CD4-positive, alpha-beta memory T cell (primary cell): ENCODE measurements at regions not wholly inside any gene's neighbourhood (a gene's known extent, or its start where the extent isn't known, plus 50 kb on each side); places are given as distances from the start of the nearest gene placed in this dataset.

Source experiments
- CTCF ChIA-PET: fragments of 350-600 bp; sonication (Branson Sonifier 250); formaldehyde crosslinking; loops from one replicate; lab custom pipeline; 2021; ENCODE audit warnings: inconsistent platforms; ENCODE audit not compliant: partially characterized antibody; lab: Charles Lee
- POLR2A ChIA-PET: fragments of 350-600 bp; sonication (Branson Sonifier 250); formaldehyde crosslinking; loops from one replicate; lab custom pipeline; 2021; ENCODE audit not compliant: partially characterized antibody; lab: Charles Lee
- DNase-seq, 5 donors: peaks; one replicate each; pipeline versions ENCODE4 v3.0.0 to v3.0.0-alpha.2; 2020 to 2022; ENCODE audit warnings: mixed read lengths in 1 of 5
- H3K27ac ChIP-seq: one replicate; pipeline ENCODE4 v1.7.0; 2013; ENCODE audit warnings: low read depth, low read length
- H3K27me3 ChIP-seq: 2 replicates; pipeline ENCODE4 v1.7.0; 2013; ENCODE audit warnings: mild to moderate bottlenecking, low read length, moderate library complexity; ENCODE audit not compliant: insufficient read depth
- H3K36me3 ChIP-seq: 2 replicates; pipeline ENCODE4 v1.7.0; 2013; ENCODE audit warnings: mild to moderate bottlenecking, low read length, moderate library complexity; ENCODE audit not compliant: insufficient read depth
- H3K4me1 ChIP-seq: 2 replicates; pipeline ENCODE4 v1.7.0; 2013; ENCODE audit warnings: mild to moderate bottlenecking, low read length, moderate library complexity; ENCODE audit not compliant: insufficient read depth
- H3K4me3 ChIP-seq, 2 donors: one replicate each; pipeline ENCODE4 v1.7.0; 2013; ENCODE audit warnings: low read length in 2 of 2, mild to moderate bottlenecking in 1 of 2
- H3K9me3 ChIP-seq, 2 donors: one replicate each; pipeline ENCODE4 v1.7.0; 2013; ENCODE audit warnings: low read length in 2 of 2, control low read depth in 1 of 2; ENCODE audit not compliant: control insufficient read depth in 1 of 2
- H3K27ac Mint-ChIP-seq, 7 donors: one replicate each; pipeline ENCODE4 v1.8.0; 2020 to 2021; ENCODE audit warnings: mixed read lengths in 7 of 7, mild to moderate bottlenecking in 6 of 7, inconsistent platforms in 3 of 7, moderate library complexity in 3 of 7
- H3K27me3 Mint-ChIP-seq, 2 donors: one replicate each; pipeline ENCODE4 v1.8.0; 2020 to 2021; ENCODE audit warnings: mixed read lengths in 2 of 2
- H3K36me3 Mint-ChIP-seq, 2 donors: one replicate each; pipeline ENCODE4 v1.8.0; 2020 to 2021; ENCODE audit warnings: mixed read lengths in 2 of 2, inconsistent platforms in 1 of 2, mild to moderate bottlenecking in 1 of 2
- H3K4me1 Mint-ChIP-seq, 4 donors: one replicate each; pipeline ENCODE4 v1.8.0; 2020 to 2021; ENCODE audit warnings: mixed read lengths in 4 of 4, mild to moderate bottlenecking in 1 of 4
- H3K4me3 Mint-ChIP-seq, 8 donors: one replicate each; pipeline ENCODE4 v1.8.0; 2020 to 2021; ENCODE audit warnings: mixed read lengths in 8 of 8, mild to moderate bottlenecking in 7 of 8, moderate library complexity in 6 of 8, inconsistent platforms in 3 of 8
- H3K9me3 Mint-ChIP-seq, 8 donors: one replicate each; pipeline ENCODE4 v1.8.0; 2020 to 2021; ENCODE audit warnings: mixed read lengths in 8 of 8, mild to moderate bottlenecking in 5 of 8, inconsistent platforms in 3 of 8, moderate library complexity in 1 of 8
- intact Hi-C: fragments of 100-400 bp; cut with micrococcal nuclease; formaldehyde crosslinking; loops from one replicate; pipeline ENCODE4 v1.15.1; 2023

DNA sequence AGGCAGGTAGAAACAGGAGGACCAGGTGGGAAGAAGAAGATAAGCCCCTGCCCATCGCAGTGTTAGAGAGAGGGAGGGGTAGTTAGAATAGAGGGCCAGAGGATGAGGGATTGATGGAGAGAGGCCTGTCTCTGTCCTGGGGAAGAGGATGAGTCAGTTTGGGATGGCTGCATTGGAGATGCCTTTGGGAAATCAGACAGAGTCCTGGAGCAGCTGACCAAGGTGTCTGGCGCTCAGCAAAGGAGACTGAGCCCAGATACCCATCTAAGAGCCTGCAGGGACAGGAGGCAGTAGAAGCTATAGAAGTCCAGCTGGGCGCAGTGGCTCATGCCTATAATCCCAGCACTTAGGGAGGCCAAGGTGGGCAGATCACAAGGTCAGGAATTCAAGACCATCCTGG is 177.8 kb upstream of the HAAO start:
- no peaks in the 10 kb centered on the region for H3K36me3 Mint-ChIP-seq
- H3K4me3 Mint-ChIP-seq, result no peak overlapping the region
- no peaks in the 10 kb centered on the region for H3K9me3 Mint-ChIP-seq
- CTCF ChIA-PET, result no interaction called here
- H3K36me3 ChIP-seq, result no peaks in the 10 kb centered on the region
- POLR2A ChIA-PET, result no interaction called here
- H3K4me3 ChIP-seq, result no peak overlapping the region
- no peak overlapping the region for H3K27ac ChIP-seq
- H3K4me1 ChIP-seq, result no peaks in the 10 kb centered on the region
- H3K9me3 ChIP-seq, result no peaks in the 10 kb centered on the region
- intact Hi-C loops, result loop anchor here (10.0 kb wide), 1 partner anchor 155 kb away; no protein-coding TSS in a partner anchor
- DNase-seq, result no peak
- H3K4me1 Mint-ChIP-seq, result peaks cover 0 to 5% (median 2%) of the 10 kb centered on the region in 4 donors
- H3K27me3 ChIP-seq, result no peaks in the 10 kb centered on the region
- no peak overlapping the region for H3K27ac Mint-ChIP-seq
- H3K27me3 Mint-ChIP-seq, result no peaks in the 10 kb centered on the region

GRCh38 chr2:42969231-42970150 is 177.1 kb upstream of the HAAO start:
- intact Hi-C loops, result loop anchor here (10.0 kb wide), 1 partner anchor 155 kb away; no protein-coding TSS in a partner anchor
- no peaks in the 10 kb centered on the region for H3K4me1 ChIP-seq
- no peaks in the 10 kb centered on the region for H3K27me3 Mint-ChIP-seq
- ChIA-PET POLR2A (no interaction called here), CTCF (no interaction called here)
- H3K4me3 ChIP-seq, result no peak overlapping the region
- H3K4me1 Mint-ChIP-seq, result peaks cover 0 to 5% (median 2%) of the 10 kb centered on the region in 4 donors
- peak overlapping the region in 1 of 7 donors; percentile 32 for H3K27ac Mint-ChIP-seq
- H3K27ac ChIP-seq, result no peak overlapping the region
- H3K9me3 Mint-ChIP-seq, result no peaks in the 10 kb centered on the region
- no peak overlapping the region for H3K4me3 Mint-ChIP-seq
- no peaks in the 10 kb centered on the region for H3K9me3 ChIP-seq
- no peaks in the 10 kb centered on the region for H3K36me3 ChIP-seq
- DNase-seq, result no peak
- H3K36me3 Mint-ChIP-seq, result no peaks in the 10 kb centered on the region
- H3K27me3 ChIP-seq, result no peaks in the 10 kb centered on the region

DNA sequence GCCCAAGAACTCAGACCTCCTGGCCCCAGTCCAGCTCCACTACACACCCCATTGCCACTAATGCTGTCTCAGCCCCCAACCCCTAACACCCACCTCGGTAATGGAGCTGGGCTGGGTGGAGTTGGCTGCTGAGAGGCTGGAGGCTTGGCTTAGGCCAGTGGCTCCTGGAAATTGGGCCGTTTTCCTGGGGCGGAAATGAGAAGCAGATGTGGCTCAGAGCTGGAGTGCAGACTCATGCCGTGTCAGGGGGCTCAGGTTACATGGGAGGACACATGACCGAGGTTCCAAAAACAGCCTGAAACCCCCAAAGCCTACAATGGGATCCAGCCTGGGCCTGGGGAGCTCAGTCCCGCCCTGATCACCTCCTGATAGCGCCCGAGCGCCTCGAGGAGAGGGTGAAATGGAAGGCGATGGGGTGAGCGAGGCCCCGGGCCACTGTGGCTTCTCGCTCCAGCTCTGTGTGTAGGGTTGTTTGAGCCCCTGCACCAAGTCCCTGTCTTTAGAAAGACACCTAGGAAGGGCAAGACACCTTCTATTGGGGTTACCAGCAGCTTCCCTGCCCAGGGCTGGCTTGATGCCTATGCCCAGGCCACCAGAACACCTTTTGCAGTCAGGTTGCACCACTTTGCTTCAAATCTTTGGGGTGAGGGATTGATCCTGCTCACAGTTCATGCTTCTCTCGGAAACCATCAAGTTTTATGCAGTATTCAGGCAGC is 175.7 kb upstream of the HAAO start:
- H3K27ac ChIP-seq, result no peak overlapping the region
- ChIA-PET POLR2A (no interaction called here), CTCF (no interaction called here)
- intact Hi-C loops, result no loop called here
- Mint-ChIP-seq H3K27me3 (peaks cover under 1 to 1% of the 10 kb centered on the region in 2 donors), H3K27ac (no peak overlapping the region), H3K36me3 (no peaks in the 10 kb centered on the region), H3K9me3 (no peaks in the 10 kb centered on the region), H3K4me1 (peaks cover 0 to 3% (median 0%) of the 10 kb centered on the region in 4 donors), H3K4me3 (no peak overlapping the region)
- H3K27me3 ChIP-seq, result no peaks in the 10 kb centered on the region
- no peaks in the 10 kb centered on the region for H3K36me3 ChIP-seq
- H3K4me1 ChIP-seq, result no peaks in the 10 kb centered on the region
- H3K4me3 ChIP-seq, result no peak overlapping the region
- H3K9me3 ChIP-seq, result no peaks in the 10 kb centered on the region
- no peak for DNase-seq

DNA sequence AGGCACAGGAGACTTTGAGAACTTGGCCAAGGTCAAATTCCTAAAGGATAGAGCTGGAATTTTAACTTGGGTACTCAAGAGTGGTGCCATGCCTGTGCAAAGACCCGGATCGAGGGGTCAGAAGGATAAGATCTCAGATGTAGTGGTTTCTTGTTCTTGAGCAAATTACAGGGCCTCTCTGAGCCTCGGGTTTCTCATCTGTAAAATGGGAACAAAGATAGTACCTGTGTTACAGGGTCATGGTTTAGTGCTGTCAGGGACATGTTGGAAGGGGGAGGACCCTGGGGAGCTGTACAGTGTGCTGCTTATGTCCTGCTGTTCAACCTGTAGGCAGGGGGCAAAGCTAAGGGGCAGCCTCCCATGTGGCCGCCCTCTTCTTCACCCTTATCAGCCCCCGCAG is 173.5 kb upstream of the HAAO start:
- no peaks in the 10 kb centered on the region for H3K4me1 ChIP-seq
- DNase-seq, result no peak
- H3K36me3 Mint-ChIP-seq, result no peaks in the 10 kb centered on the region
- H3K27ac Mint-ChIP-seq, result no peak overlapping the region
- no peaks in the 10 kb centered on the region for H3K9me3 Mint-ChIP-seq
- H3K4me1 Mint-ChIP-seq, result peaks cover 0 to 3% (median 0%) of the 10 kb centered on the region in 4 donors
- ChIA-PET POLR2A (no interaction called here), CTCF (interaction anchor here (0.9 to 1.7 kb wide), 2 partner anchors 14 to 519 kb away, joined by 4 to 5 read pairs; no protein-coding TSS in a partner anchor)
- no peaks in the 10 kb centered on the region for H3K9me3 ChIP-seq
- peaks cover 9 to 11% of the 10 kb centered on the region in 2 donors for H3K27me3 Mint-ChIP-seq
- H3K36me3 ChIP-seq, result no peaks in the 10 kb centered on the region
- intact Hi-C loops, result no loop called here
- H3K4me3 Mint-ChIP-seq, result no peak overlapping the region
- no peak overlapping the region for H3K27ac ChIP-seq
- no peak overlapping the region for H3K4me3 ChIP-seq
- H3K27me3 ChIP-seq, result no peaks in the 10 kb centered on the region

DNA sequence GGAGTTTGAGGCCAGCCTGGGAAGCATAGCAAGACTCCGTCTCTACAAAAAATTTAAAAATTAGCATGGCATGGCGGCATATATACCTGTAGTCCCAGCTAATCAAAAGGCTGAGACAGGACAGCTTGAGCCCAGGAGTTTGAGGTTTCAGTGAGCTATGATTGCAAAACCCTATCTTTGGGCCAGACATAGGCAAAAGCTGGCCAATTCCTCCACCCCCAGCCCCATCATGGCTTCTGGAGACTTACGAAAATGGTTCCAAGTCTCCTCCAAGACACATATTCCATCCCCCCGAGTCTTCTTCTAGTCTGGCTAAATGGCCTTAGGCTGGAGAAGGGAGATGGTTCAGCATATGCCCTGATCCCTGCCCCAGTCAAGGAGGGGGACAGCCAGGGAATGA is 172.8 kb upstream of the HAAO start:
- Mint-ChIP-seq H3K27ac (no peak overlapping the region), H3K36me3 (no peaks in the 10 kb centered on the region), H3K4me3 (no peak overlapping the region), H3K9me3 (no peaks in the 10 kb centered on the region), H3K27me3 (peaks cover 9 to 13% of the 10 kb centered on the region in 2 donors), H3K4me1 (peaks cover 0 to 4% (median 0%) of the 10 kb centered on the region in 4 donors)
- no peak overlapping the region for H3K4me3 ChIP-seq
- no peak overlapping the region for H3K27ac ChIP-seq
- no peaks in the 10 kb centered on the region for H3K27me3 ChIP-seq
- ChIA-PET POLR2A (no interaction called here), CTCF (interaction anchor here (0.9 to 1.7 kb wide), 2 partner anchors 520 to 528 kb away, joined by 3 to 4 read pairs; no protein-coding TSS in a partner anchor)
- no peaks in the 10 kb centered on the region for H3K4me1 ChIP-seq
- no peaks in the 10 kb centered on the region for H3K9me3 ChIP-seq
- intact Hi-C loops, result no loop called here
- DNase-seq, result no peak
- H3K36me3 ChIP-seq, result no peaks in the 10 kb centered on the region

- no peak for DNase-seq
- Histone ChIP-seq H3K27ac (no peak overlapping the region), H3K36me3 (no peaks in the 10 kb centered on the region), H3K4me1 (no peaks in the 10 kb centered on the region), H3K27me3 (no peaks in the 10 kb centered on the region), H3K9me3 (no peaks in the 10 kb centered on the region), H3K4me3 (no peak overlapping the region)
- Mint-ChIP-seq H3K9me3 (no peaks in the 10 kb centered on the region), H3K4me3 (no peak overlapping the region), H3K27ac (no peak overlapping the region), H3K36me3 (no peaks in the 10 kb centered on the region), H3K27me3 (peaks cover 9 to 13% of the 10 kb centered on the region in 2 donors), H3K4me1 (peaks cover 0 to 4% (median 0%) of the 10 kb centered on the region in 4 donors)
- POLR2A ChIA-PET, result no interaction called here
- intact Hi-C loops, result no loop called here
- CTCF ChIA-PET, result interaction anchor here (0.8 to 1.7 kb wide), 4 partner anchors 10 to 568 kb away, joined by 3 to 5 read pairs (median 4); no protein-coding TSS in a partner anchor
Observed at GRCh38 chr2:42964439-42965083, 172.2 kb upstream of the HAAO start.
